ENCODE measurements at regions not wholly inside any gene's neighbourhood (a gene's known extent, or its start where the extent isn't known, plus 50 kb on each side); places are given as distances from the start of the nearest gene placed in this dataset.

DNA sequence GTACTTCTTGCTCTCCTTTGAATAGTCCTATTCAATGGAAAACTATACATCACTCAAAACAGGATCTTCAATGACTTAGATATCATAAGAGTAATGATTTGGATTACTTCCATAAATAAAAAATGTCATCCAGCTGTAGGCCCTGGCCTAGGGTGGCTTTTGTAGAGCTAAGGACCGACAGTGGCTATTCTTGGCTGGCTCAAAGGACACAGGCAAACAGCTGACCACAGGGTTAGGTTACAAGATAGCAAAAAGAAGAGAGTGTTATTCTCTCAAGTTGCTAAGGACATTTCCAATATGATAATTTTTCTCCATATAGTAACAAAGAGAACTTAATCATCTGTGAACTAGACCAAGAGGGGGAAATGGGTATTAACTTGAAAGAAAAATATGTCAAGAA lies 495.1 kb downstream of the PLPP3 start:
- no peaks in the 10 kb centered on the region for H4K20me1 ChIP-seq (ENCODE audit: insufficient read depth, low read length)
- H2AFZ ChIP-seq (ENCODE audit: low read length), result no peak overlapping the region
- H3K4me1 ChIP-seq (ENCODE audit: insufficient read depth, low read length, poor library complexity, severe bottlenecking), result no peaks in the 10 kb centered on the region
- no peaks in the 10 kb centered on the region for H3K79me2 ChIP-seq (ENCODE audit: insufficient read depth, low read depth, low read length)
- H3K36me3 ChIP-seq (ENCODE audit: insufficient read depth, low read length), result no peaks in the 10 kb centered on the region
- POLR2A ChIA-PET, result no interaction called here
- no peaks in the 10 kb centered on the region for H3K9me3 ChIP-seq (ENCODE audit: low read length)
- no TSS peak for BruUV-seq (replicated peaks)
- DNase-seq (ENCODE audit: low spot score), result no peak
- no peak overlapping the region for H3K27ac ChIP-seq (ENCODE audit: low read depth, low read length, poor library complexity, severe bottlenecking)
- H3K4me2 ChIP-seq (ENCODE audit: low read length), result no peak overlapping the region
- CTCF ChIA-PET (ENCODE audit: unreplicated experiment), result no interaction called here
- intact Hi-C loops (cut with micrococcal nuclease; ENCODE audit: unreplicated experiment), result no loop called here
- H3K4me3 ChIP-seq (ENCODE audit: low read depth, low read length, poor library complexity, severe bottlenecking), result no peak overlapping the region
- TF ChIP-seq, protein P1, sequence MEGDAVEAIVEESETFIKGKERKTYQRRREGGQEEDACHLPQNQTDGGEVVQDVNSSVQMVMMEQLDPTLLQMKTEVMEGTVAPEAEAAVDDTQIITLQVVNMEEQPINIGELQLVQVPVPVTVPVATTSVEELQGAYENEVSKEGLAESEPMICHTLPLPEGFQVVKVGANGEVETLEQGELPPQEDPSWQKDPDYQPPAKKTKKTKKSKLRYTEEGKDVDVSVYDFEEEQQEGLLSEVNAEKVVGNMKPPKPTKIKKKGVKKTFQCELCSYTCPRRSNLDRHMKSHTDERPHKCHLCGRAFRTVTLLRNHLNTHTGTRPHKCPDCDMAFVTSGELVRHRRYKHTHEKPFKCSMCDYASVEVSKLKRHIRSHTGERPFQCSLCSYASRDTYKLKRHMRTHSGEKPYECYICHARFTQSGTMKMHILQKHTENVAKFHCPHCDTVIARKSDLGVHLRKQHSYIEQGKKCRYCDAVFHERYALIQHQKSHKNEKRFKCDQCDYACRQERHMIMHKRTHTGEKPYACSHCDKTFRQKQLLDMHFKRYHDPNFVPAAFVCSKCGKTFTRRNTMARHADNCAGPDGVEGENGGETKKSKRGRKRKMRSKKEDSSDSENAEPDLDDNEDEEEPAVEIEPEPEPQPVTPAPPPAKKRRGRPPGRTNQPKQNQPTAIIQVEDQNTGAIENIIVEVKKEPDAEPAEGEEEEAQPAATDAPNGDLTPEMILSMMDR (conservative IDR thresholded peaks at IDR 0.05; ENCODE audit: low read length), result no peak
- no peak for TF ChIP-seq EZH2phosphoT487 (IDR thresholded peaks at IDR 0.05; ENCODE audit: borderline replicate concordance, low read depth, low read length)
- H3K9me2 ChIP-seq (ENCODE audit: insufficient read depth, low read length), result no peaks in the 10 kb centered on the region

DNA sequence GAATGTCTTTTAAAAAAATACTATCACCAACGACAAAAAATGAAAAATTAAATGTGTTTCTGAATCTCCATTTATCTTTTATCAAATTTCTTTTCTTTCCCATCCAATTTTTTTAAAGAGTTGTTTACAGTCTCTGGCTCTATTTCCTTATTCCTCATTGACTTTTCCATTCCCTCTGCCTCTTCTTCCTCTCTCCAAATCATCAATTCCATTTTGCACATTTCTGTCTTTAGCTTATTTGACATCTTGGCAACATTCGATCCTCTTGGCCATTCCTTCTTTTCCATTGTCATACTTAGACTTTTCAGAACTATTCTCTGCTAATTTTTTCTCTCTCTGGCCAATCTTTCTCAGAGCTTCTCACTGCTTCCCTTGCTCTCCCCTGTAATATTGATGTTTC lies 497.6 kb downstream of the PLPP3 start:
- Histone ChIP-seq H3K4me2 (ENCODE audit: low read length) (no peak overlapping the region), H3K4me3 (ENCODE audit: low read depth, low read length, poor library complexity, severe bottlenecking) (no peak overlapping the region), H2AFZ (ENCODE audit: low read length) (no peak overlapping the region), H3K4me1 (ENCODE audit: insufficient read depth, low read length, poor library complexity, severe bottlenecking) (no peaks in the 10 kb centered on the region), H3K9me3 (ENCODE audit: low read length) (no peaks in the 10 kb centered on the region), H4K20me1 (ENCODE audit: insufficient read depth, low read length) (no peaks in the 10 kb centered on the region), H3K79me2 (ENCODE audit: insufficient read depth, low read depth, low read length) (no peaks in the 10 kb centered on the region), H3K36me3 (ENCODE audit: insufficient read depth, low read length) (no peaks in the 10 kb centered on the region), H3K9me2 (ENCODE audit: insufficient read depth, low read length) (no peaks in the 10 kb centered on the region), H3K27ac (ENCODE audit: low read depth, low read length, poor library complexity, severe bottlenecking) (no peak overlapping the region)
- DNase-seq (ENCODE audit: low spot score), result no peak
- CTCF ChIA-PET (ENCODE audit: unreplicated experiment), result no interaction called here
- no peak for TF ChIP-seq EZH2phosphoT487 (IDR thresholded peaks at IDR 0.05; ENCODE audit: borderline replicate concordance, low read depth, low read length)
- POLR2A ChIA-PET, result no interaction called here
- intact Hi-C loops (cut with micrococcal nuclease; ENCODE audit: unreplicated experiment), result no loop called here
- BruUV-seq (replicated peaks), result no TSS peak

DNA sequence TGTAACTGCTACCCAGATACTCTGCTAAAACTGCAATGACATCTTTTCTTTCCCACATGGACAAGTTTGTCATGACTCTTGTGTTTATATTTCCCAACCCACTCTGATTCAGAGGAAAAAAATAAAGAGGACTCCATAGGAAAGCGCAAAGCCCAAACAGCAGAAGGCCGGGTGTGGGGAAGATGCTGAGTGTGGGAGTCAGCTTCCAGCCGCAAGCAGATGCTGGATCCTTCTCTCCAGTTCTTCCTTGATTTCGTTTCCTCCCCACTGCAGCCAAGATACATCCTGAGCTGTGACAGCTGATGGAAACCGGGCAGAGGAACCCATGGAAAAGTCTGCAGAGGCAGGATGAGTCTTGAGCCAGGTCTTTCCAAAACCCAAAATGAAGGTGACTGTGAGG lies 498.2 kb downstream of the PLPP3 start:
- no peak for DNase-seq (ENCODE audit: low spot score)
- H3K9me3 ChIP-seq (ENCODE audit: low read length), result no peaks in the 10 kb centered on the region
- H4K20me1 ChIP-seq (ENCODE audit: insufficient read depth, low read length), result no peaks in the 10 kb centered on the region
- POLR2A ChIA-PET, result no interaction called here
- H3K79me2 ChIP-seq (ENCODE audit: insufficient read depth, low read depth, low read length), result no peaks in the 10 kb centered on the region
- no peak overlapping the region for H2AFZ ChIP-seq (ENCODE audit: low read length)
- CTCF ChIA-PET (ENCODE audit: unreplicated experiment), result no interaction called here
- intact Hi-C loops (cut with micrococcal nuclease; ENCODE audit: unreplicated experiment), result no loop called here
- BruUV-seq (replicated peaks), result no TSS peak
- no peaks in the 10 kb centered on the region for H3K36me3 ChIP-seq (ENCODE audit: insufficient read depth, low read length)
- no peak overlapping the region for H3K4me3 ChIP-seq (ENCODE audit: low read depth, low read length, poor library complexity, severe bottlenecking)
- no peaks in the 10 kb centered on the region for H3K9me2 ChIP-seq (ENCODE audit: insufficient read depth, low read length)
- no peaks in the 10 kb centered on the region for H3K4me1 ChIP-seq (ENCODE audit: insufficient read depth, low read length, poor library complexity, severe bottlenecking)
- no peak overlapping the region for H3K4me2 ChIP-seq (ENCODE audit: low read length)
- TF ChIP-seq, protein P1 (conservative IDR thresholded peaks at IDR 0.05; ENCODE audit: low read length), result no peak
- no peak for TF ChIP-seq EZH2phosphoT487 (IDR thresholded peaks at IDR 0.05; ENCODE audit: borderline replicate concordance, low read depth, low read length)
- no peak overlapping the region for H3K27ac ChIP-seq (ENCODE audit: low read depth, low read length, poor library complexity, severe bottlenecking)
